MM.1S (cell line): ENCODE measurements at regions not wholly inside any gene's neighbourhood (a gene's known extent, or its start where the extent isn't known, plus 50 kb on each side); places are given as distances from the start of the nearest gene placed in this dataset.

Source experiments
- DNase-seq: peaks from one replicate; pipeline ENCODE4 v3.0.0-alpha.2; 2015
- H2AFZ ChIP-seq: fragments of 300-600 bp; sonication (generic); 2 replicates; pipeline ENCODE4 v1.6.0; 2016; ENCODE audit warnings: antibody characterized with exemption, low read length
- H3F3A ChIP-seq: fragments of 300-600 bp; sonication (generic); 2 replicates; pipeline ENCODE4 v1.6.1; 2016; ENCODE audit warnings: mild to moderate bottlenecking, antibody characterized with exemption, low read length, moderate library complexity, mixed read lengths; ENCODE audit not compliant: insufficient read depth
- H3K27ac ChIP-seq: fragments of 300-600 bp; sonication (generic); 2 replicates; pipeline ENCODE4 v1.5.1; 2016; ENCODE audit warnings: mild to moderate bottlenecking, low read length
- H3K27me3 ChIP-seq: fragments of 300-600 bp; sonication (generic); replicated peaks from 2 replicates; pipeline ENCODE4 v1.6.0; 2016; ENCODE audit warnings: low read length; ENCODE audit not compliant: insufficient read depth
- H3K36me3 ChIP-seq: fragments of 300-600 bp; sonication (generic); replicated peaks from 2 replicates; pipeline ENCODE4 v1.6.1; 2016; ENCODE audit warnings: mild to moderate bottlenecking, low read length, mixed read lengths; ENCODE audit not compliant: insufficient read depth
- H3K4me1 ChIP-seq: fragments of 300-600 bp; sonication (generic); 2 replicates; pipeline ENCODE4 v1.6.1; 2016; ENCODE audit warnings: low read length, mixed read lengths
- H3K4me2 ChIP-seq: fragments of 300-600 bp; sonication (generic); 2 replicates; pipeline ENCODE4 v1.6.0; 2016; ENCODE audit warnings: low read depth, low read length
- H3K4me3 ChIP-seq: fragments of 300-600 bp; sonication (generic); 2 replicates; pipeline ENCODE4 v1.5.1; 2016; ENCODE audit warnings: low read length, mixed read lengths
- H3K79me2 ChIP-seq: fragments of 300-600 bp; sonication (generic); 2 replicates; pipeline ENCODE4 v1.6.1; 2016; ENCODE audit warnings: mixed run types, low read length, mixed read lengths
- H3K9ac ChIP-seq: fragments of 300-600 bp; sonication (generic); 2 replicates; pipeline ENCODE4 v1.6.1; 2016; ENCODE audit warnings: low read length, mixed read lengths
- H3K9me2 ChIP-seq: fragments of 300-600 bp; sonication (generic); replicated peaks from 2 replicates; pipeline ENCODE4 v1.6.1; 2016; ENCODE audit warnings: mild to moderate bottlenecking, low read length, mixed read lengths; ENCODE audit not compliant: insufficient read depth
- H3K9me3 ChIP-seq: fragments of 300-600 bp; sonication (generic); replicated peaks from 2 replicates; pipeline ENCODE4 v1.6.1; 2016; ENCODE audit warnings: mild to moderate bottlenecking, low read length, mixed read lengths; ENCODE audit not compliant: insufficient read depth
- H4K20me1 ChIP-seq: fragments of 300-600 bp; sonication (generic); 2 replicates; pipeline ENCODE4 v1.6.1; 2016; ENCODE audit warnings: mild to moderate bottlenecking, low read length, moderate library complexity, mixed read lengths; ENCODE audit not compliant: insufficient read depth
- CTCF ChIP-seq: fragments of 300-600 bp; sonication (generic); IDR thresholded peaks from 2 replicates; pipeline ENCODE4 v1.5.1; 2016; ENCODE audit warnings: antibody characterized with exemption, low read length, mixed read lengths
- EZH2 ChIP-seq: fragments of 300-600 bp; sonication (generic); optimal IDR thresholded peaks from 2 replicates; pipeline ENCODE3; 2017; ENCODE audit warnings: low read depth, mild to moderate bottlenecking, antibody characterized with exemption, low read length, mixed read lengths
- EZH2phosphoT487 ChIP-seq: fragments of 300-600 bp; sonication (generic); IDR thresholded peaks from 2 replicates; pipeline ENCODE4 v1.6.1; 2018; ENCODE audit warnings: antibody characterized with exemption, low read length

GRCh38 chr14:41154143-41154807 lies 452.4 kb upstream of the LRFN5 start:
- TF ChIP-seq EZH2phosphoT487, result no peak
- no peak for TF ChIP-seq CTCF
- TF ChIP-seq EZH2, result no peak
- H3K79me2 ChIP-seq, result no peaks in the 10 kb centered on the region
- no peaks in the 10 kb centered on the region for H3K9me2 ChIP-seq
- no peak overlapping the region for H3K4me3 ChIP-seq
- no peaks in the 10 kb centered on the region for H3K36me3 ChIP-seq
- H3K27me3 ChIP-seq, result no peaks in the 10 kb centered on the region
- no peak overlapping the region for H3K4me2 ChIP-seq
- no peaks in the 10 kb centered on the region for H4K20me1 ChIP-seq
- H3K27ac ChIP-seq, result no peak overlapping the region
- H3K9me3 ChIP-seq, result no peaks in the 10 kb centered on the region
- H2AFZ ChIP-seq, result no peak overlapping the region
- no peak for DNase-seq
- H3K4me1 ChIP-seq, result no peaks in the 10 kb centered on the region
- H3F3A ChIP-seq, result no peaks in the 10 kb centered on the region
- H3K9ac ChIP-seq, result no peak overlapping the region

DNA sequence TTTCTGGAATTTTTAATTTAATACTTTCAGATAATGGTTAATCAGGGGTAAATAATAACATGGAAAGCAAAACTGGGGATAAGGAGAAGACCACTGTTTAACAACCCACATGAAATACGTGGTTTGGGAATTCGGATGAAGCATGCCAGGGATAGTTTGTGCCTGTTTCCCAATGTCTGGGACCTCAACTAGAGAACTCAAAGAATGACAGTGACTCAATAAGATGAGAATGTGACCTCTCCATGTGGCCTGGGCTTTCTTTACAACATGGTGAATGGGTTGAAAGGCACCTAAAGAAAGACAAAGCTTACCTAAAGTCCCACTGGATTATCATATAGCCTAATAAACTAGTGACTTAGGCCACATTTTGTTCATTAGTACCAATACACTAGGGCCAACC lies 460.3 kb upstream of the LRFN5 start:
- Histone ChIP-seq H3K9me3 (no peaks in the 10 kb centered on the region), H4K20me1 (no peaks in the 10 kb centered on the region), H3K27me3 (no peaks in the 10 kb centered on the region), H3K27ac (no peak overlapping the region), H3K36me3 (no peaks in the 10 kb centered on the region), H3K4me1 (no peaks in the 10 kb centered on the region), H3K9me2 (no peaks in the 10 kb centered on the region), H3K9ac (no peak overlapping the region), H3K79me2 (no peaks in the 10 kb centered on the region), H2AFZ (no peak overlapping the region), H3K4me3 (no peak overlapping the region), H3F3A (no peaks in the 10 kb centered on the region), H3K4me2 (no peak overlapping the region)
- no peak for DNase-seq
- TF ChIP-seq CTCF, result no peak
- TF ChIP-seq EZH2phosphoT487, result no peak
- no peak for TF ChIP-seq EZH2

- no peak for TF ChIP-seq EZH2
- TF ChIP-seq EZH2phosphoT487, result no peak
- no peak overlapping the region for H3K27ac ChIP-seq
- no peaks in the 10 kb centered on the region for H3K4me1 ChIP-seq
- H3K27me3 ChIP-seq, result no peaks in the 10 kb centered on the region
- H3K79me2 ChIP-seq, result no peaks in the 10 kb centered on the region
- no peaks in the 10 kb centered on the region for H4K20me1 ChIP-seq
- H2AFZ ChIP-seq, result no peak overlapping the region
- H3F3A ChIP-seq, result no peaks in the 10 kb centered on the region
- no peaks in the 10 kb centered on the region for H3K9me3 ChIP-seq
- H3K4me2 ChIP-seq, result no peak overlapping the region
- no peak overlapping the region for H3K4me3 ChIP-seq
- H3K36me3 ChIP-seq, result no peaks in the 10 kb centered on the region
- no peak overlapping the region for H3K9ac ChIP-seq
- H3K9me2 ChIP-seq, result no peaks in the 10 kb centered on the region
- no peak for DNase-seq
Measured at GRCh38 chr14:41144370-41144769, 462.3 kb upstream of the LRFN5 start.

GRCh38 chr14:41137741-41138140 lies 468.9 kb upstream of the LRFN5 start:
- Histone ChIP-seq H3K27ac (no peak overlapping the region), H3K4me2 (no peak overlapping the region), H4K20me1 (no peaks in the 10 kb centered on the region), H3K4me1 (no peaks in the 10 kb centered on the region), H3K9me3 (no peaks in the 10 kb centered on the region), H3K36me3 (no peaks in the 10 kb centered on the region), H3K27me3 (no peaks in the 10 kb centered on the region), H3K4me3 (no peak overlapping the region), H3K9ac (no peak overlapping the region), H2AFZ (no peak overlapping the region), H3K9me2 (no peaks in the 10 kb centered on the region), H3F3A (no peaks in the 10 kb centered on the region), H3K79me2 (no peaks in the 10 kb centered on the region)
- TF ChIP-seq CTCF (no peak), EZH2 (no peak), EZH2phosphoT487 (no peak)
- no peak for DNase-seq
